H9 (cell line): ENCODE measurements at regions not wholly inside any gene's neighbourhood (a gene's known extent, or its start where the extent isn't known, plus 50 kb on each side); places are given as distances from the start of the nearest gene placed in this dataset.
"Not testable (repeated sequence)": the region's sequence is repeated elsewhere in the genome, so short reads cannot be mapped to it uniquely, and the experiment has no call there.

Source experiments
- DNase-seq: peaks from one replicate; pipeline ENCODE4 v3.0.0-alpha.2; 2017
- H2AFZ ChIP-seq: one replicate; pipeline ENCODE4 v1.6.1; 2013; ENCODE audit warnings: mild to moderate bottlenecking, low read length, control low read depth, moderate library complexity
- H2AK5ac ChIP-seq: 2 replicates; pipeline ENCODE4 v1.6.1; 2013; ENCODE audit warnings: low read length, control low read depth, mixed read lengths; ENCODE audit not compliant: insufficient read length
- H2BK120ac ChIP-seq: one replicate; pipeline ENCODE4 v1.6.1; 2013; ENCODE audit warnings: low read depth, mild to moderate bottlenecking, low read length, control low read depth, inconsistent platforms; ENCODE audit not compliant: poor library complexity, severe bottlenecking
- H2BK12ac ChIP-seq: 2 replicates; pipeline ENCODE4 v1.6.1; 2013; ENCODE audit warnings: low read length, control low read depth, mixed read lengths, low read depth; ENCODE audit not compliant: insufficient read length
- H2BK15ac ChIP-seq: 2 replicates; pipeline ENCODE4 v1.6.1; 2013; ENCODE audit warnings: low read depth, low read length, control low read depth
- H2BK20ac ChIP-seq: one replicate; pipeline ENCODE4 v1.6.1; 2013; ENCODE audit warnings: low read depth, mild to moderate bottlenecking, low read length, control low read depth, inconsistent platforms; ENCODE audit not compliant: poor library complexity, severe bottlenecking
- H2BK5ac ChIP-seq: 2 replicates; pipeline ENCODE4 v1.6.1; 2013; ENCODE audit warnings: low read length, control low read depth, mixed read lengths; ENCODE audit not compliant: insufficient read length
- H3K14ac ChIP-seq: 2 replicates; pipeline ENCODE4 v1.6.1; 2013; ENCODE audit warnings: low read length, control low read depth; ENCODE audit not compliant: insufficient read depth
- H3K18ac ChIP-seq: 2 replicates; pipeline ENCODE4 v1.6.1; 2013; ENCODE audit warnings: low read depth, mild to moderate bottlenecking, mixed read lengths, low read length, control low read depth; ENCODE audit not compliant: insufficient read length
- H3K23ac ChIP-seq: 2 replicates; pipeline ENCODE4 v1.6.1; 2013; ENCODE audit warnings: low read length, control low read depth, mixed read lengths, low read depth; ENCODE audit not compliant: insufficient read length
- H3K23me2 ChIP-seq: 2 replicates; pipeline ENCODE4 v1.6.1; 2013; ENCODE audit warnings: low read depth, mild to moderate bottlenecking, mixed read lengths, low read length, control low read depth; ENCODE audit not compliant: insufficient read length, poor library complexity, severe bottlenecking
- H3K27ac ChIP-seq: 2 replicates; pipeline ENCODE4 v1.5.1; 2013; ENCODE audit warnings: low read length, control low read depth, mixed read lengths, low read depth; ENCODE audit not compliant: insufficient read length
- H3K27me3 ChIP-seq: 2 replicates; pipeline ENCODE4 v1.6.1; 2013; ENCODE audit warnings: low read length, control low read depth, inconsistent platforms; ENCODE audit not compliant: insufficient read depth
- H3K4ac ChIP-seq: 2 replicates; pipeline ENCODE4 v1.6.1; 2013; ENCODE audit warnings: low read depth, mild to moderate bottlenecking, control low read depth, inconsistent platforms, low read length, moderate library complexity
- H3K4me1 ChIP-seq: 2 replicates; pipeline ENCODE4 v1.6.1; 2013; ENCODE audit warnings: low read length, control low read depth, inconsistent platforms; ENCODE audit not compliant: insufficient read depth
- H3K4me2 ChIP-seq: 2 replicates; pipeline ENCODE4 v1.6.1; 2013; ENCODE audit warnings: low read length, control low read depth, mixed read lengths; ENCODE audit not compliant: insufficient read length, insufficient read depth
- H3K56ac ChIP-seq: 2 replicates; pipeline ENCODE4 v1.6.1; 2013; ENCODE audit warnings: low read depth, mild to moderate bottlenecking, mixed read lengths, low read length, control low read depth; ENCODE audit not compliant: insufficient read length
- H3K79me1 ChIP-seq: 2 replicates; pipeline ENCODE4 v1.6.1; 2013; ENCODE audit warnings: low read depth, mild to moderate bottlenecking, moderate library complexity, low read length, control low read depth, inconsistent platforms; ENCODE audit not compliant: insufficient read depth, poor library complexity, severe bottlenecking
- H3K79me2 ChIP-seq: 2 replicates; pipeline ENCODE4 v1.6.1; 2013; ENCODE audit warnings: low read length, control low read depth, inconsistent platforms; ENCODE audit not compliant: insufficient read depth
- H3K9ac ChIP-seq: 2 replicates; pipeline ENCODE4 v1.6.1; 2013; ENCODE audit warnings: low read length, control low read depth, mixed read lengths; ENCODE audit not compliant: insufficient read length; ENCODE audit errors: extremely low read depth
- H3K9me3 ChIP-seq: one replicate; pipeline ENCODE4 v1.6.1; 2013; ENCODE audit warnings: low read depth, low read length, inconsistent platforms; ENCODE audit not compliant: control insufficient read depth
- H3T11ph ChIP-seq: one replicate; pipeline ENCODE4 v1.6.1; 2013; ENCODE audit warnings: mild to moderate bottlenecking, low read length, control low read depth, inconsistent platforms
- H4K20me1 ChIP-seq: one replicate; pipeline ENCODE4 v1.6.1; 2013; ENCODE audit not compliant: control insufficient read depth, insufficient read length, insufficient read depth
- H4K5ac ChIP-seq: 2 replicates; pipeline ENCODE4 v1.6.1; 2013; ENCODE audit warnings: low read depth, mild to moderate bottlenecking, mixed read lengths, low read length, control low read depth; ENCODE audit not compliant: insufficient read length
- H4K8ac ChIP-seq: replicated peaks from 2 replicates; pipeline ENCODE4 v1.6.1; 2013; ENCODE audit warnings: low read length, control low read depth, mixed read lengths, low read depth; ENCODE audit not compliant: insufficient read length
- H4K91ac ChIP-seq: 2 replicates; pipeline ENCODE4 v1.6.1; 2013; ENCODE audit warnings: low read depth, mild to moderate bottlenecking, moderate library complexity, mixed read lengths, low read length, control low read depth; ENCODE audit not compliant: insufficient read length
- H3K27ac Mint-ChIP-seq, 3 experiments: 2 replicates in 2 of 3; 3 replicates in 1 of 3; pipeline ENCODE4 v1.8.0; 2020 to 2021; ENCODE audit warnings: mixed read lengths in 3 of 3, mild to moderate bottlenecking in 1 of 3, moderate library complexity in 1 of 3
- H3K27me3 Mint-ChIP-seq: 2 replicates; pipeline ENCODE4 v1.8.0; 2021; ENCODE audit warnings: low read depth, mild to moderate bottlenecking, moderate library complexity, mixed read lengths
- H3K36me3 Mint-ChIP-seq, 3 experiments: 2 replicates in 2 of 3; 3 replicates in 1 of 3; pipeline ENCODE4 v1.8.0; 2020 to 2021; ENCODE audit warnings: low read depth in 3 of 3, mixed read lengths in 3 of 3; ENCODE audit not compliant: insufficient read depth in 1 of 3
- H3K4me1 Mint-ChIP-seq, 2 experiments: 2 replicates each; pipeline ENCODE4 v1.8.0; 2020; ENCODE audit warnings: mixed read lengths in 2 of 2
- H3K4me3 Mint-ChIP-seq, 2 experiments: 2 replicates in 1 of 2; 3 replicates in 1 of 2; pipeline ENCODE4 v1.8.0; 2020 to 2021; ENCODE audit warnings: mild to moderate bottlenecking in 2 of 2, mixed read lengths in 2 of 2, moderate library complexity in 1 of 2
- H3K9me3 Mint-ChIP-seq, 2 experiments: 2 replicates in 1 of 2; 3 replicates in 1 of 2; pipeline ENCODE4 v1.8.0; 2020; ENCODE audit warnings: mild to moderate bottlenecking in 2 of 2, mixed read lengths in 2 of 2, moderate library complexity in 1 of 2
- CTCF ChIP-seq: fragments of 200-600 bp; sonication (generic); conservative IDR thresholded peaks from 3 replicates; pipeline ENCODE4 v1.8.0; 2021; ENCODE audit warnings: antibody characterized with exemption, mild to moderate bottlenecking
- WGBS: extraction: QIAGEN DNeasy Blood & Tissue Kit; methylation state at CpG from one replicate; pipeline ENCODE4 v1.1.7; 2013; ENCODE audit warnings: missing lambda C conversion rate, low lambda C conversion rate, mixed read lengths; ENCODE audit not compliant: insufficient read length; ENCODE audit errors: extremely low coverage; 5-methylcytosine and 5-hydroxymethylcytosine counted together

GRCh38 chr7:156503196-156503595 lies 137.4 kb upstream of the RNF32 start:
- Histone ChIP-seq H3K23me2 (no peaks in the 10 kb centered on the region), H2AK5ac (no peak overlapping the region), H3K18ac (no peak overlapping the region), H4K8ac (no peak overlapping the region), H3K9ac (no peak overlapping the region), H2AFZ (no peak overlapping the region), H4K91ac (no peak overlapping the region), H3K27ac (no peak overlapping the region), H3K79me1 (no peaks in the 10 kb centered on the region), H3K23ac (no peak overlapping the region), H3K79me2 (no peaks in the 10 kb centered on the region), H3T11ph (no peak overlapping the region), H3K9me3 (no peaks in the 10 kb centered on the region), H3K4me2 (no peak overlapping the region), H3K4ac (no peak overlapping the region), H2BK20ac (no peak overlapping the region), H2BK5ac (no peak overlapping the region), H3K4me1 (no peaks in the 10 kb centered on the region), H2BK120ac (no peak overlapping the region), H3K27me3 (no peaks in the 10 kb centered on the region), H3K56ac (no peak overlapping the region), H2BK12ac (no peak overlapping the region), H2BK15ac (no peak overlapping the region), H3K14ac (no peak overlapping the region), H4K5ac (no peak overlapping the region), H4K20me1 (no peaks in the 10 kb centered on the region)
- Mint-ChIP-seq H3K9me3 (peaks cover 5 to 6% of the 10 kb centered on the region in 2 experiments; a peak in 2 of 5 replicates), H3K36me3 (no peaks in the 10 kb centered on the region; a peak in 1 of 7 replicates), H3K27me3 (peaks cover 1% of the 10 kb centered on the region; the same call in 1 of the 2 replicates), H3K4me1 (peaks cover 0 to 4% of the 10 kb centered on the region in 2 experiments; a peak in 3 of 4 replicates), H3K27ac (no peak overlapping the region), H3K4me3 (no peak overlapping the region)
- DNase-seq: no peak
- TF ChIP-seq CTCF: peak; percentile 40
- no CpG with 5 or more reads among the region's 7 CpGs for WGBS

- not testable (repeated sequence) for H2AFZ ChIP-seq, H3K27me3 Mint-ChIP-seq, H3K9me3 ChIP-seq, H3K9me3 Mint-ChIP-seq, H3K23ac ChIP-seq, H4K8ac ChIP-seq, H3K4me2 ChIP-seq, H3K4me1 Mint-ChIP-seq, H2BK5ac ChIP-seq, H2BK120ac ChIP-seq, H3K18ac ChIP-seq, H4K20me1 ChIP-seq, H3K27ac ChIP-seq, DNase-seq, H2BK20ac ChIP-seq, H4K5ac ChIP-seq, H2BK15ac ChIP-seq, H3K79me1 ChIP-seq, H3K27me3 ChIP-seq, H3K56ac ChIP-seq, H3K9ac ChIP-seq, H3K79me2 ChIP-seq, H3K36me3 Mint-ChIP-seq, H3K4ac ChIP-seq, H3K23me2 ChIP-seq, H3T11ph ChIP-seq, H3K14ac ChIP-seq, H2BK12ac ChIP-seq, H3K4me1 ChIP-seq, H2AK5ac ChIP-seq, H3K27ac Mint-ChIP-seq, H4K91ac ChIP-seq, H3K4me3 Mint-ChIP-seq
- no CpG with 5 or more reads among the region's 1 CpG for WGBS
Measured at GRCh38 chr7:156501815-156502214, 138.8 kb upstream of the RNF32 start.
